H1 (cell line): ENCODE measurements at regions not wholly inside any gene's neighbourhood (a gene's known extent, or its start where the extent isn't known, plus 50 kb on each side); places are given as distances from the start of the nearest gene placed in this dataset.

Experiments
- CHD1 ChIP-seq: IDR thresholded peaks from 2 replicates; pipeline ENCODE4 v1.6.1; 2012; ENCODE audit warnings: low read depth, low read length, improper control_type of control experiment
- CHD7 ChIP-seq: fragments of 300-600 bp; sonication (generic); IDR thresholded peaks from 2 replicates; pipeline ENCODE4 v1.7.1; 2012; ENCODE audit warnings: low read length, moderate library complexity, mild to moderate bottlenecking, inconsistent platforms; ENCODE audit not compliant: insufficient replicate concordance
- CTBP2 ChIP-seq: IDR thresholded peaks from 2 replicates; pipeline ENCODE4 v1.7.0; 2011; ENCODE audit warnings: borderline replicate concordance, mild to moderate bottlenecking, moderate library complexity, mixed read lengths, low read length; ENCODE audit not compliant: insufficient read depth, insufficient read length
- CTCF ChIP-seq, 3 experiments: IDR thresholded peaks; 1 replicate in 2 of 3; 2 replicates in 1 of 3; pipeline versions ENCODE4 v1.5.1 to v1.6.1; 2011; ENCODE audit warnings: low read length in 3 of 3, mild to moderate bottlenecking in 3 of 3, inconsistent platforms in 2 of 3, low read depth in 1 of 3, moderate library complexity in 1 of 3; ENCODE audit not compliant: insufficient read depth in 1 of 3; ENCODE audit errors: control extremely low read depth in 1 of 3
- FOSL1 ChIP-seq: IDR thresholded peaks from 2 replicates; pipeline ENCODE4 v1.6.1; 2011; ENCODE audit warnings: mild to moderate bottlenecking, low read depth, low read length, moderate library complexity; ENCODE audit not compliant: insufficient read depth
- GABPA ChIP-seq: IDR thresholded peaks from 2 replicates; pipeline ENCODE4 v1.6.1; 2011; ENCODE audit warnings: mild to moderate bottlenecking, low read length, moderate library complexity, borderline replicate concordance; ENCODE audit not compliant: insufficient read depth
- GTF2F1 ChIP-seq: IDR thresholded peaks from 2 replicates; pipeline ENCODE4 v1.6.1; 2012; ENCODE audit warnings: low read depth, low read length, improper control_type of control experiment, borderline replicate concordance
- MAX ChIP-seq: IDR thresholded peaks from 2 replicates; pipeline ENCODE4 v1.6.1; 2012; ENCODE audit warnings: inconsistent platforms
- SP2 ChIP-seq: IDR thresholded peaks from 2 replicates; pipeline ENCODE4 v1.6.1; 2012; ENCODE audit warnings: mild to moderate bottlenecking, low read length, inconsistent platforms

- TF ChIP-seq CHD7: no peak
- TF ChIP-seq SP2: no peak
- no peak for TF ChIP-seq MAX
- no peak for TF ChIP-seq GABPA
- no peak for TF ChIP-seq CTCF (IDR thresholded peaks at IDR 0.05; ENCODE audit: control extremely low read depth in 1 of 3, insufficient read depth in 1 of 3, low read depth in 1 of 3, low read length in 3 of 3)
- no peak for TF ChIP-seq CHD1
- TF ChIP-seq CTBP2: no peak
- TF ChIP-seq FOSL1: no peak
- no peak for TF ChIP-seq GTF2F1
These were observed 168.7 kb downstream of the WT1 start (continued) for GRCh38 chr11:32266601-32267000.
